Activated CD4-positive, alpha-beta T cell treated with anti-CD3 and anti-CD28 coated beads, Interleukin-2, amount 50 U/mL, for 24 hours (primary cell): ENCODE measurements at regions not wholly inside any gene's neighbourhood (a gene's known extent, or its start where the extent isn't known, plus 50 kb on each side); places are given as distances from the start of the nearest gene placed in this dataset.
"Not testable (repeated sequence)": the region's sequence is repeated elsewhere in the genome, so short reads cannot be mapped to it uniquely, and the experiment has no call there.

Experiments
- DNase-seq, 2 donors: peaks; one replicate each; pipeline ENCODE4 v3.0.0-alpha.2; 2020; ENCODE audit warnings: low read depth in 1 of 2, low spot score in 1 of 2

DNA sequence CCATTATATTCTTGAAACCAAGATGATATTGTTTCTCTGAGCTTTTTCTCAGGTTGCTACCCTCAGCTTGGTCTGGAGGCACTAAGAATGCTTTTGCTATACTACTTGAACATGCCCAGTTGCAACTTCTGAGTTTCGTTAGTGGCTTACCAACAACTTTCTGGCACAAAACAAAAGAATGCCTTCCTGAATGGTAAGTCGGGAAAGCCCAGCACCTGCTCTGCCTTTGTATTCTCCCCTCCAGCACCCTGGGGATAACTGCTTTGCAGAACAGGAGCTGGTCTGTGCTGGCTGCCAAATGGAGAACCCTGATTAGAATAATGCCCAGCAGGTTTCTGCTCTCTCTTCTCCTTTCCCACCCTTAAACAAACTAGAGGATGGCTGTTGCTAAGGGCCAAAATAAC lies 149.3 kb downstream of the TGFB2 start:
- DNase-seq: no peak

DNA sequence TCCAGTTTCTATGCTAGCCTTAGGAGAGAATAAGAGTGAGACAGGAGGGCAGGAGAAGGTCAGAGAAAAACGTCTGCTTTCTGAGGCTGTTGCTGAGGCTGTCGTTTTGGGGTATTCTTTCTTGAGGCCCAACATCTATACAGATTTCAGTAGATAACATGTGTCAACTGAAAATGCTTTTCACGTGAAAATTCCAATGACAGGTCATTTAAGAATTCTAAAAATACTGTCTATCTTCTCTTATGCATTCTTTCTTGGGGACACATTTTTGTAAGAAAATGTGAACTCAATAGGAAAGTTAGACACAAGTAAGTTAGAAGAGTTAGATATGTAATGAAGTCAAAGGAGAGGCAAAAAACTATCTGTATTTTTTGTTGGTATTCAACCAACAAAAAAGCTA lies 150.8 kb downstream of the TGFB2 start:
- no peak for DNase-seq

DNA sequence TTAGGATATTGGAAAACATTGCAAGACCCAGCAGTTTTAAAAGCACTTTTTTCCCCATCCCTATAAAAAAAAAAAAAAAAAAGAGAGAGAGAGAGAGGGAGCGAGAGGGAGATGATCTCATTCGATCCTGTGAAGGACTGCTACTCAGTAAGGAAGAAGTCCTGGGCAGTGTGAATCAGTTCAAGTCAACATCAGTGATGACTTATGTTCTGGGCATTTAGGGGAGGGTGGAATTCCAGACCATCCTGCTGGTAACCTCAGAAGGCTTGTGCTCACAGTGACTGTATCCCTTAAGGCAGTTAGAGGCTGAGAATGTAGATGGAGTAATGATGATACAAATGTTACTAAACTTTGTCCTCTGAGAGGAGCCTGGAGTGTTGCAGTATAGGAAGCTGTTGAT lies 151.4 kb downstream of the TGFB2 start:
- no peak for DNase-seq

DNA sequence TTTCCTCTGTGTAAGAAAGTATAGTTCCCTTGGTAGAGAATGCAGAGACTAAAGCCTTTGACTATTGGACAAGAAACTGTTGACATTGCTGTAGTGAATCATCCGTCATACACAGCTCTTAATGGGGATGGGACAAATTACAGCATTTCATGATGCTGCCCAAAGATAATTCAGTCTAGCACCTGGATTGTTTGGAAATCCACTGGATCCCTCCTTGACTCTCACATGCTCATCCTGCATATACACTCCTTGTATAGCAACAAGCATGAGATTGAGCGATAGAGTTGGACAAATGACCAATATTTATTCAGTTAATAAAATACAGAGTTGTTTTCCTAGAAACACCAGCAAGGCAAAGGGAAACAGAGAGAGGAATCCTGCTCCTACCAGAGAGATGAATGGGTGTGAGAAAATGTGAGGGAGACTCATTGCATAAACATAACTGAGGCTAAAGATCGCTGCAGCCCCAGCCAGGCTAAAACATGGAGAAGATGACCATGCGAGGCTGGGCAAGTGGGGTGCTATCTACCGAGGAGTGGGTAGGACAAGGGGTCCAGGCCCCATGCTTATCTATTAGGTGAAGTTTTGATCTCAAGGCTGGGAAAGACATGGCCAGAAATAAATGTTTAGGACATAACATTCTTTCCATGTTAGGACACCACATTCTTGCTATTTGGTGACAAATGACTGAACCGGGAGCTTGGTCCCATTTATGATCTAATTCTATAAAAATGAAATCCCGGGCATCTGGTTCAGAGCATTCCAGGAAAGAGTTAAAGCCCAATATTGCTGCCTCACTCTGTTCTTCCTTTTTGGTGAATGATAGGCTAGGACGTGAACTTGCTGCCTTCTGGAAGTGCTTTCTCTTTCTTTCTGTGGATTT lies 153.2 kb downstream of the TGFB2 start:
- DNase-seq: no peak

DNA sequence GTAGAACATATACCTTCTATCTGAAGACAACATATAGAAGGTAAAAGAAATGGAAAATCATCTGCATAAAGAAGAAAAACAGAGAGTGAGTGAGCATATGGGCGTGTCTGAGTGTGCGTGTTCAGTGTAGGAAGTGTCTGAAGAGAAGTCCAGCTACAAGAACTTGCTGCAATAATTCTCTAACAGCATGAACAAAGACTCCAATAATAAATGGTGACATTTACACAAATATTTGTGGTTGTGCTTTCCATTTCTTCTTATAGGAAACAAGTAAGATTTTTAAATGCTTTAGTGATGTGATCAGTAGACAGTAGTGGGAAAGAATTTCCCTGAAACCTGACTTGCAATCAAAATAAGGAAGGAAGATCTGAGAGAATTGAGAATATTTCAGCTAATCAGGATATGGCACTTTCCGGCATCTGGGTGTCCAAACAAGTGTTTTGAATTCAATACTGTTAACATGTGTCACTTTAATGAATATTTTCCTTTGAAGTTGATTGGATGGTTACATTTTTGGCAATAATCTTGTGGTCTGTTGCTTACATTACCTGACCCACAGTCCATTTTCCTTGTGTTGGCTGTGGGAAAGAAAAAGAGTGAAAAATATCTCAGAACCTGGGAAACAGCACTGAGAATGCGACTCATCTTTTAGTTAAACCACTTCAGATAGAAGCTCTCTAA lies 154.0 kb downstream of the TGFB2 start:
- no peak for DNase-seq

DNA sequence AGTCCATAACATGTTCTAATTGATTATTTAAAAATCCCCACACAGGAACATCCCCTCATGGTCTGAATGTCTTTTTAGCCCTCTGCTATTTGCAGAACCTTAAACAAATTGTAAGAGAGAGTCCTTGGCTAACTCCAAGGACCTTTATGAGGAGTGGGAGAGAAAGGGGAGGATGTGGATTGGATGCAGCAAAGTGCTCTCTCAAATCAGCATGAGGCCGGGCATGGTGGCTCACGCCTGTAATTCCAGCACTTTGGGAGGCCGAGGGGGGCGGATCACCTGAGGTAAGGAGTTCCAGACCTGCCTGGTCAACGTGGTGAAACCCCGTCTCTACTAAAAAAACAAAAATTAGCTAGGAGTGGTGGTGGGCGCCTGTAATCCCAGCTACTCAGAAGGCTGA lies 154.8 kb downstream of the TGFB2 start:
- DNase-seq: no peak

DNA sequence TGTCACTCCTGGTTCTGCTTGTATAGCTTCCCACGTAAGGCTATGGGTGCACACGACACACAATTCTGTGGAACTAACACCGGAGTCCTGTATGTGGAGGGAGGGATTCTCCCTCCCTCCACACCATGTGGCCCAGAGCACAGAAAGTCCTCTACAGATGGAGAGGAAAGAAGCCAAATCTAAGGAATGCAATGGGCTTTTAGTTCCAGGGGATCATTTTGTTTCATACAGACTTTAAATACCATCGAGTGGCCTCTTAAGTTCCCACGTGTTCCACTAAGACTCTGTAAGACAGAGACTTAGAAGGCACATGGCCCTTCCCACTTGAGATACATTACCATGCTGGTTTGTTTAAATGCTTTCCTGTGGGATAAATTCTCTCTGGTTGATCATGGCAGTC lies 156.0 kb downstream of the TGFB2 start:
- no peak for DNase-seq

DNA sequence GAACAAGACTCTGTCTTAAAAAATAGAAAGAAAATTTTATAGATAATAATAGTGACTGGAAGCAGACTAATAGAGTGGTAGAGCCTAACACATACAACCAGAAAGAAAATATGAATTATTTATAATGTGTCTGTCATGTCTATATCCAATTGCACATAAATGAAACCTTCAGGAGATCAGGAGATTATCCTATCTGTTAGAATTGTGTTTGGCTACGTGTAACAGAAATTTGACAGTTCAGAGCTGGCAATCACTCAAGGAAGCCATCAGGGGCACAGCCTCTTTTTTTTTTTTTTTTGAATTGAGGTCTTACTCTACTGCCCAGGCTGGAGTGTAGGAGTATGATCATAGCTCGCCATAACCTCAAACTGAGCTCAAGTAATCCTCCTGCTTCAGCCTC lies 157.2 kb downstream of the TGFB2 start:
- no peak for DNase-seq

DNA sequence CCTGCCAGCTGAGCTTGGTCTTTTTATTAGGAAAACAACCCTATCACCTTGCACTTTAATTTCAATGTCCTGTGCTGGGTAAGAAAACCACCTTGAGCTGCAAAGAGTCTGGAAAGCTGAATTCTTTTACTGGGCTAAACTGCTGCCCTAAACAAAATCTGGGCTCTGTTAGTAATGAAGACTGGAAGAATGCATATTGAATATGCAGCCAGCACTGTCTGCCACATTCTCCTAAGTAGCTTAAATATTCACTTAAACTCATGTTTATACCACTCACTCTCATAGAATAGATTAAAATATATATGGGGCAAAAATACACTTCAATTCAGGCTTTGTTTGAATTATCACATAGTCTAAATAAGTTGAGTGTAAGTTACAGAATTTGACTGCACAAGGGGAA lies 158.0 kb downstream of the TGFB2 start:
- DNase-seq: no peak

DNA sequence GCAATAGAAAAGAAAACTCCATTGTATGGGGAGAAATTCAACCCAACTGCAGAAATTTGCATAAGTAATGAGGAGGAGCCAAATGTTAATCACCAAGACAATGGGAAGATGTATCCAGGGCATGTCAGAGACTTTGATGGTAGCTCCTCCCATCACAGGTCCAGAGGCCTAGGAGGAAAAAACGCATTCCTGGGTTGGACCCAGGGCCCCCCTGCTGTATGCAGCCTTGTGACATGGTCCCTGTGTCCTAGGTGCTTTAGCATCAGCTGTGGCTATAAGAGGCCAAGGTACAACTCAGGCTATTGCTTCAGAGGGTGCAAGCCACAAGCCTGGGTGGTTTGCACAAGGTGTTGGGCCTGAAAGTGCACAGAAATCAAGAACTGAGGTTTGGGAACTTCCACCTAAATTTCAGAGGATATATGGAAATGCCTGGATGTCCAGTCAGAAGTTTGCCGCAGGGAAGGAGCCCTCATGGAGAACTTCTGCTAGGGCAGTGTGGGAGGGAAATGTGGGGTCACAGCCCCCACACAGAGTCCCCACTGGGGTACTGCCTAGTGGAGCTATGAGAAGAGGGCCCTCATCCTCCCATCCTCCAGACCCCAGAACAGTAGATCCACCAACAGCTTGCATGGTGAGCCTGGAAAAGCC lies 162.3 kb downstream of the TGFB2 start:
- DNase-seq: no peak

DNA sequence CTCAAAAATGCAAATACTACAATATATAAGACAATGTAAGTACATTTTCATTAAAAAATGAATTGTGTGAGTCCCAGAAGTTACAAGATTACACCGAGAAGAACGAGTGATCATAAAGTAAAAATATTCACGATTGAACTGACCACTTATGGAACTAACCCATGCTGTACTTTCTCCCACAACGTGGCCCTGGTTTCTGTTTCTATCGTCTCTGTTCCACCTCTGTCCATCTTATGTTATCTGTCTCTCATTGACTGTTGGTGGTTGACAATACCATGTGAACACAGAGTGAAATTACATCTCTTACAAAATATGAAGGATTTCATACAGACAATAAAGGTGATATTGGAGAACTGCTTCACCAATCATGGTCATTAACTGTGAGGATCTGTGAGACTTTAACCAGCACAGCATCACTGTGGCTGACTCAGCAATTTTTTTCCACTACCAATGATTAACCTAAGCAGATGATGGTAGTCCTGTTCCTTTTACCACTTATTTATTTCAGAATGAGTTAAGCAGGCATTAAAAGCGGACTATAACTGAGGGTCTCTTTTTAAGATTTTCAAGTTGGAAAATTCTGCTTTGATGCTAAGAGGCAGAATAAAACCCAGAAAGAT lies 165.1 kb downstream of the TGFB2 start:
- no peak for DNase-seq

DNA sequence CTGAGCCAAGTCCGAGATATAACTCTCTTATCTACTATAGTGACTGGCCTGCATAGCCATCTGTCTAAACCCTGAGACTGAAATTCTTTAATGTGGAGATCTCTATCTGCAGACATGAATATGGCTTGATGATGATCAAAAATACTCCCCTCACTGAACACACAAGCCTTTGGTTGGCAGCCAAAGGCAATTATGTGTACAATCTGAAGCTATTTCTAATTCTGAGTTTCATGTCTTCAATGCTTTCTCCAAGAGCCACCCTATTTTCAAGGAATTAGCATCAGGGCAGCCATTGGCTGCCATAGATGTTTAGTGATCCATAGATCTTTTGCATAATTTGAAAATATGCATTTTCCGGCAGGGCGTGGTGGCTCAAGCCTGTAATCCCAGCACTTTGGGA lies 168.2 kb downstream of the TGFB2 start:
- no peak for DNase-seq

DNA sequence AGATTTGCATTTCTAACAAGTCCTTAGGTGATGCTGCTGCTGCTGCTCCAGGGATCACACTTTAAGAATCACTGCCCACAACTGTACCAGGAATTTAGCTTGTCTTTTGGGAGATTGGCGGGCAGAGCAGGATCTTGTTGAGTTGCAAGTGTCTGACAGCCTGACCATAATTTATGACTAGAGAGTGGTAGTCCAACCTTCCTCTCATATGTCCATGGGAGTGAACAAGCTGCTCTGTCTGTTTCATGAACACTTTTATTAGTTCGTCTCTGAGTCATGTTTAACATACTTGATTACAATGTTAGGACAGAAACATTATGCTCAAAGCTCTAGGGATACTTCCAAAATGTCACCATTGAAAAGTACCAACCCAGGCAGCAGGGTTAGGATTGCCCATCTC lies 169.6 kb downstream of the TGFB2 start:
- DNase-seq: no peak

DNA sequence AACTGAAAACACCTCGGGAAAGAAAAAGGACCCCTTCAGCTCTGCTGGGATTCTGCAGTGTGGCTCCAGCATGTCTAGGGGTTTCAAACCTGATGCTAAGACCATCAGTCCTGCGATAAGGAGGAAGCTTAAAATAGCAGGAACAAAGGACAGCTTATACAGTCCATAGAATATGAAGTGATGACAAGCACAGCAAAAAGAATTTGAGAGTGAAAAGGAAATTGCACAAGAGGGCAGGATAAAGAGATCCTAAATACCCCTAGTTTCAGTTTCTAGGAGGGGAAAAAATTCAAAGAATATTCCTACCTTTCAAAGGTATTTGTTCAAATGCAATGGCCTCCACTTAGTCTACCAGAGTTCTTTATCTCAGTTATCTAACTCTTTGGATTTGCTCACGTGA lies 171.4 kb downstream of the TGFB2 start:
- DNase-seq: no peak

DNA sequence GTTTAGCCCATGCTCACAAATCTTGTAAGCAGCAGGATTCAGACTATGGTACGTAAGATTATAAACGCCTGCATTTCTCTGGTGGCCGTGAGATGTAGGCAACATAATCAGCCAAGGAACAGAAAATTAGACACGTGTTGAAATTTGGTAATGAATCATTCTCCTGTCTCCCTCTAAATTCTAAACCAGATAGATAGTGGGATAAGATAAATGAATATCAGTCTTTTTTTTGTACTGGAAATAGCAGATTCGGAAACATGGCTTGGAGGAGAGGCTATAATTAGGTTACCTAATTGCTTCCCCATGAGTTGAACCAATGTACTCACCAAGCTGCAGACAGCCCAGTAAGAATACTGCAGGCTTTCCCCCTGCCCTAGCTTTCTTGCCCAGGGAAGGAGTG lies 172.3 kb downstream of the TGFB2 start:
- no peak for DNase-seq

DNA sequence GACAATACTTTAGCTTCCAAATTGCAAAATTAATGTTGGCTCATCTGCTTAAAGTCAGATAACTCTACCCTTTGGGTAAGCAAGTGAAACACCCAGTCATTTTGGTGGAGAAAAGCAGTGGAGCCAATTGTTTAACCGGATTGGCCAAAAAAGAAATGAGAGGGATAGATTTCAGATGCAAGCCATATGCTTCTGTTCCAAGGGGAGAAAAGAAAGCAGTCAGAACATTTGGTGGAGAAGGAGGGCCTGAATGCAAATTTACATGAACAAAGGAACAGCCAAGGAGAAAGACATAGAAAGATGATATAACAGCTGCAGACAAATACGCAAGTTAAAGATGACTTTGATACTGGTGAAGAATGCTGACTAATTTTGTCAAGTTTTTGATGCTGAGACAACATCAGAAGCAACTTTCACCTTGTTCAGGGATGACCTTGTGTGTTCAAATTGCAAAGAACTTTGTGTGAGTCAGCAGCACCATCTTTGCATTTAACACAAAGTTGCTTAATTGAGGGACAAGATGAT lies 173.1 kb downstream of the TGFB2 start:
- DNase-seq: no peak

DNA sequence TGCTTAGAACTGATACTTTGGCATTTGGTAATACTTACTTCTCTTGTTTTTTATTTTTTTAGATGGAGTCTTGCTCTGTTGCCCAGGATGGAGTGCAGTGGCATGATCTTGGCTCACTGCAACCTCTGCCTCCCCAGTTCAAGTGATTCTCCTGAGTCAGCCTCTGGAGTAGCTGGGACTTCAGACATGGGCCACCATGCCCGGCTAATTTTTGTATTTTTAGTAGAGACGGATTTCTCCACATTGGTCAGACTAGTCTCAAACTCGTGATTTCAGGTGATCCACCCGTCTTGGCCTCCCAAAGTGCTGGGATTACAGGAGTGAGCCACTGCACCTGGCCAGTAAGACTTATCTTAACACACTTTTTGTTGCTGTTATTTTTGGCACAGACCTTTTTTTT lies 175.5 kb downstream of the TGFB2 start:
- not testable (repeated sequence) for DNase-seq

DNA sequence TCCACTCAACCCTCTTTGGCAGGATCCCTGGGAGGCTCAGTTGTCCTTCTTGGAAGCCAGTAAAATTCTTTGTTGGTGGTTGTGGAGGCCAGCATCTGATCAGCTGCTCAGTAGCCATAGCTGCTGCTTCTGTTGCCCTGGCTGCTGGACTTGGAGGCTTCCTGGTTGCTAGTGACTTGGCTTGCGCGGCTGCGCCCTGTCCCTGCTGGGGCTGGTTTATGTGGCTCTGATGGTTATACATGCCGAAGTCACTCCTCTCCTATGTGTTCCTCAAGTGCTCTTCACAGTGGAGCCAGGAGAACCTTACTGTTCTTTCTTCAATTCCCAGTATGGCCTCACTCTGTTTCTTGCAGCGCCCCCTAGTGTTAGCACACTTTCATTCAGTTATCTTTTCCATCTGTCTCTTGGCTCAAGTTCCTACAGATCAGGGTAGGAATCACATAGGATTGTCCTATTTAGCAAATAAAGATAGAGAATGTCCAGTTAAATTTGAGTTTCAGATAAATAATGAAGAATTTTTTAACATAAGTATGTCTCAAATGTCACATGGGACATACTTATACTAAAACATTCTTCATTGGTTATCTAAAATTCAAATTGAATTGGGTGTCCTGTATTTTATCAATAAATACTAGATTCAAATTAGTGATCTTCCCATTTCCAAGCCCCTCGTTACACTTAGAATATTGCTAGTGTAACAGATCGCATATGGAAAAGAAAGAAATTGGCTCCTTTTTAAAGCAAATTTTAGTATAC lies 176.5 kb downstream of the TGFB2 start:
- DNase-seq: peak in 1 of 2 donors; percentile 25

DNA sequence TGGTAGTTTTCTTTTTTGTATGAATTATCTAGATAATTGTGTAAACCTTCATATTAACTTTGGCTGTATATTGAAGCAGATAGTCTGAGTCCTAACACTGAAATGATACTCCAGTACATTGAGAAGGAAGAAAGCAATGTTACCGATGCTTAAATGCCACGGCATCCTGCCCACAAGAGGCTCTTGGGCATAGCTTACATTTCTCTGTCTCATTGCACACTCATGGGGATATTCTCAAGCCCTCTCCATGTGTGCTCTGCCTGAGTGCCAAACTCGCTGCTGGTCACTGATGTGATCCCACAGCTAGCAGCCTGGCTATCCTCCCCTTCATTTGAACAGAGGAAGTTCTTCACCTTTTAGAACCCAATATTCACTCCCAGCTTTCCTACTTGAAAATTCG lies 179.4 kb downstream of the TGFB2 start:
- DNase-seq: no peak

DNA sequence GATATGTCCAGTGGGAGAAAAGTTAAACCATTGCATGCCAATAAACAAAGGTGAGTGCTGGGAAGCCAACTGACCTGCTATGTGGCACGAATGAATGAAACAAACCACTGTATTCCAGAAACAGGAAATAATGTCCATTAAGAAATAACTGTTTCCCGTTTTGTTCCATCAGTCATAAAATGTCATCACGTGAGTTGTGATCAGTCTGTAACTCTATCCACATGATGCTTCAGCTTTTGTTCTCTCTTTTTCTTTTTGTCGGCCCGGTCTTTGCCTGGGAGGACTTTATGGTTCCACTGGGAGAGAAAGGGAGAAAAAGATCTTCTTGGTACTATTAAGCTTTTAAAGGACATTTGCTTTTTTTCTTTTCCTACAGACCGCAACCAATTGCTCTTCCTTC lies 179.9 kb downstream of the TGFB2 start:
- DNase-seq: no peak
